GM18867 (cell line): ENCODE measurements at regions not wholly inside any gene's neighbourhood (a gene's known extent, or its start where the extent isn't known, plus 50 kb on each side); places are given as distances from the start of the nearest gene placed in this dataset.
"Not testable (repeated sequence)": the region's sequence is repeated elsewhere in the genome, so short reads cannot be mapped to it uniquely, and the experiment has no call there.

Experiments
- ATAC-seq: cut with Tn5 transposase; IDR thresholded peaks from one replicate; pipeline ENCODE4 v1.9.1; 2021; ENCODE audit warnings: mild to moderate bottlenecking, moderate library complexity; ENCODE audit not compliant: unreplicated experiment

GRCh38 chr13:21872795-21873194, 201.9 kb downstream of the FGF9 start:
- no peak for ATAC-seq

- no peak for ATAC-seq
Measured at GRCh38 chr13:21875116-21875515, 204.2 kb downstream of the FGF9 start.

- ATAC-seq = no peak
Measured at GRCh38 chr13:21879263-21879914, 208.5 kb downstream of the FGF9 start.

GRCh38 chr13:21882766-21883165, 211.9 kb downstream of the FGF9 start:
- ATAC-seq = no peak

GRCh38 chr13:21883713-21884112, 212.8 kb downstream of the FGF9 start:
- no peak for ATAC-seq

- no peak for ATAC-seq
Measured at GRCh38 chr13:21884299-21884909, 213.5 kb downstream of the FGF9 start.

GRCh38 chr13:21884965-21885567, 214.2 kb downstream of the FGF9 start:
- no peak for ATAC-seq

GRCh38 chr13:21885714-21886224, 214.9 kb downstream of the FGF9 start:
- no peak for ATAC-seq

GRCh38 chr13:21889651-21890050, 218.8 kb downstream of the FGF9 start:
- no peak for ATAC-seq

- not testable (repeated sequence) for ATAC-seq
Measured at GRCh38 chr13:21890220-21890619, 219.3 kb downstream of the FGF9 start.

GRCh38 chr13:21894091-21894490, 223.2 kb downstream of the FGF9 start:
- ATAC-seq = no peak

GRCh38 chr13:21894703-21895699, 224.1 kb downstream of the FGF9 start:
- no peak for ATAC-seq

GRCh38 chr13:21895779-21896178, 224.9 kb downstream of the FGF9 start:
- ATAC-seq = no peak

- ATAC-seq = no peak
Measured at GRCh38 chr13:21897161-21897560, 226.3 kb downstream of the FGF9 start.

GRCh38 chr13:21898459-21898858, 227.6 kb downstream of the FGF9 start:
- ATAC-seq = no peak

- ATAC-seq = no peak
Measured at GRCh38 chr13:21898945-21899344, 228.1 kb downstream of the FGF9 start.

- no peak for ATAC-seq
Measured at GRCh38 chr13:21901336-21901735, 230.5 kb downstream of the FGF9 start.

- ATAC-seq = no peak
Measured at GRCh38 chr13:21901811-21902708, 231.2 kb downstream of the FGF9 start.

GRCh38 chr13:21902709-21903098, 231.8 kb downstream of the FGF9 start:
- no peak for ATAC-seq

GRCh38 chr13:21905486-21905885, 234.6 kb downstream of the FGF9 start:
- ATAC-seq = no peak
